ENCODE measurements at regions not wholly inside any gene's neighbourhood (a gene's known extent, or its start where the extent isn't known, plus 50 kb on each side); places are given as distances from the start of the nearest gene placed in this dataset.
A peak's percentile ranks its signal among the peaks of the same experiment; 100 is the strongest.

GRCh38 chr4:156173486-156173885 is 219.8 kb upstream of the CTSO start:
- Histone ChIP-seq H3K4me3 (ENCODE audit: control insufficient read depth in 1 of 7, extremely low read depth in 1 of 7, insufficient read depth in 4 of 7, low read depth in 2 of 7, low read length in 6 of 7) (no peak overlapping the region), H3K27ac (ENCODE audit: insufficient read depth in 1 of 2, low read depth in 1 of 2, low read length in 2 of 2, poor library complexity in 1 of 2, severe bottlenecking in 2 of 2) (no peak overlapping the region), H3K4me1 (ENCODE audit: control extremely low read depth in 1 of 4, control insufficient read depth in 4 of 4, insufficient read depth in 4 of 4, low read length in 3 of 4) (no peaks in the 10 kb centered on the region), H3K36me3 (ENCODE audit: control insufficient read depth in 4 of 4, insufficient read depth in 4 of 4, low read length in 3 of 4) (no peaks in the 10 kb centered on the region), H3K9me3 (ENCODE audit: control extremely low read depth in 1 of 5, control insufficient read depth in 4 of 5, insufficient read depth in 2 of 5, low read depth in 1 of 5, low read length in 4 of 5) (peaks cover 0 to 3% (median 0%) of the 10 kb centered on the region in 5 experiments), H3K27me3 (replicated peaks in 2 of 5; ENCODE audit: control insufficient read depth in 4 of 5, insufficient read depth in 5 of 5, low read length in 4 of 5) (no peaks in the 10 kb centered on the region)
- no peak for DNase-seq
- ChIA-PET CTCF (interaction anchor here (1.2 kb wide), 1 partner anchor 16 kb away, joined by 3 read pairs; no protein-coding TSS in a partner anchor), POLR2A (no interaction called here)

DNA sequence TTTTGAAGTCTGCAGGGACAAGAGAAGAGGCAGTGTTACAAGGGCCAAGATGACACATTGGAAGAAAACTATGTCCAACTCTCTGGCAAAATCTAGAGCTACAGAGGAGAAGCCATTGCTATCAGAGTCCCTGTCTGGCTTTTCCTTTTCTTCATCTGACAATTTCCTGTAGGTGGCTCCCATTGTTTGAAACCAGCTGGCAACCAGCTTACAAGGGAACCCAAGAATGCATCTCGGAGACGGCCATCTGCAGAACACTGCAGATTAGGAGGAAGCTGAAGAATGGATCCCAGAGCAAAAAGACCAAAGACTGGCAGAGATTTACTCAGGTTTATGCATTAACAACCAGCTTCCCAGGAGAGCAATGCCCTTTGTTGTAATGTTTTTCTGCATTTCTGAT is 216.2 kb upstream of the CTSO start:
- ChIA-PET POLR2A (no interaction called here), CTCF (interaction anchor here (0.7 to 2.0 kb wide), 8 partner anchors 16 to 875 kb away, joined by 3 to 6 read pairs (median 3); partner anchors contain the start of gene CTSO)
- peaks cover 0 to 4% (median 0%) of the 10 kb centered on the region in 4 experiments for H3K4me1 ChIP-seq (ENCODE audit: control extremely low read depth in 1 of 4, control insufficient read depth in 4 of 4, insufficient read depth in 4 of 4, low read length in 3 of 4)
- WGBS (ENCODE audit: insufficient coverage): 86% methylated on average over 2 of the region's 2 CpGs
- DNase-seq: no peak
- no peak overlapping the region for H3K27ac ChIP-seq (ENCODE audit: insufficient read depth in 1 of 2, low read depth in 1 of 2, low read length in 2 of 2, poor library complexity in 1 of 2, severe bottlenecking in 2 of 2)
- peaks cover 0 to 1% (median 0%) of the 10 kb centered on the region in 5 experiments for H3K9me3 ChIP-seq (ENCODE audit: control extremely low read depth in 1 of 5, control insufficient read depth in 4 of 5, insufficient read depth in 2 of 5, low read depth in 1 of 5, low read length in 4 of 5)
- no peaks in the 10 kb centered on the region for H3K27me3 ChIP-seq (replicated peaks in 2 of 5; ENCODE audit: control insufficient read depth in 4 of 5, insufficient read depth in 5 of 5, low read length in 4 of 5)
- no peak overlapping the region for H3K4me3 ChIP-seq (ENCODE audit: control insufficient read depth in 1 of 7, extremely low read depth in 1 of 7, insufficient read depth in 4 of 7, low read depth in 2 of 7, low read length in 6 of 7)
- no peaks in the 10 kb centered on the region for H3K36me3 ChIP-seq (ENCODE audit: control insufficient read depth in 4 of 4, insufficient read depth in 4 of 4, low read length in 3 of 4)

GRCh38 chr4:156169011-156169410 is 215.3 kb upstream of the CTSO start:
- Histone ChIP-seq H3K4me1 (ENCODE audit: control extremely low read depth in 1 of 4, control insufficient read depth in 4 of 4, insufficient read depth in 4 of 4, low read length in 3 of 4) (peaks cover 0 to 4% (median 0%) of the 10 kb centered on the region in 4 experiments), H3K9me3 (ENCODE audit: control extremely low read depth in 1 of 5, control insufficient read depth in 4 of 5, insufficient read depth in 2 of 5, low read depth in 1 of 5, low read length in 4 of 5) (no peaks in the 10 kb centered on the region), H3K36me3 (ENCODE audit: control insufficient read depth in 4 of 4, insufficient read depth in 4 of 4, low read length in 3 of 4) (no peaks in the 10 kb centered on the region), H3K27me3 (replicated peaks in 2 of 5; ENCODE audit: control insufficient read depth in 4 of 5, insufficient read depth in 5 of 5, low read length in 4 of 5) (no peaks in the 10 kb centered on the region), H3K27ac (ENCODE audit: insufficient read depth in 1 of 2, low read depth in 1 of 2, low read length in 2 of 2, poor library complexity in 1 of 2, severe bottlenecking in 2 of 2) (no peak overlapping the region), H3K4me3 (ENCODE audit: control insufficient read depth in 1 of 7, extremely low read depth in 1 of 7, insufficient read depth in 4 of 7, low read depth in 2 of 7, low read length in 6 of 7) (no peak overlapping the region)
- 55% methylated on average over 3 of the region's 3 CpGs for WGBS (ENCODE audit: insufficient coverage)
- ChIA-PET POLR2A (no interaction called here), CTCF (interaction anchor here (0.7 to 2.1 kb wide), 7 partner anchors 17 to 876 kb away, joined by 3 to 6 read pairs (median 4); partner anchors contain the start of gene CTSO)
- peak; percentile 20 to 67 (median 57) for DNase-seq

GRCh38 chr4:156168288-156168687 is 214.6 kb upstream of the CTSO start:
- H3K36me3 ChIP-seq (ENCODE audit: control insufficient read depth in 4 of 4, insufficient read depth in 4 of 4, low read length in 3 of 4): no peaks in the 10 kb centered on the region
- WGBS (ENCODE audit: insufficient coverage): 83% methylated on average over 1 of the region's 1 CpG
- H3K27me3 ChIP-seq (replicated peaks in 2 of 5; ENCODE audit: control insufficient read depth in 4 of 5, insufficient read depth in 5 of 5, low read length in 4 of 5): no peaks in the 10 kb centered on the region
- ChIA-PET CTCF (interaction anchor here (0.6 to 2.1 kb wide), 5 partner anchors 16 to 800 kb away, joined by 3 to 6 read pairs (median 4); no protein-coding TSS in a partner anchor), POLR2A (no interaction called here)
- no peaks in the 10 kb centered on the region for H3K9me3 ChIP-seq (ENCODE audit: control extremely low read depth in 1 of 5, control insufficient read depth in 4 of 5, insufficient read depth in 2 of 5, low read depth in 1 of 5, low read length in 4 of 5)
- DNase-seq: no peak
- no peak overlapping the region for H3K27ac ChIP-seq (ENCODE audit: insufficient read depth in 1 of 2, low read depth in 1 of 2, low read length in 2 of 2, poor library complexity in 1 of 2, severe bottlenecking in 2 of 2)
- no peak overlapping the region for H3K4me3 ChIP-seq (ENCODE audit: control insufficient read depth in 1 of 7, extremely low read depth in 1 of 7, insufficient read depth in 4 of 7, low read depth in 2 of 7, low read length in 6 of 7)
- H3K4me1 ChIP-seq (ENCODE audit: control extremely low read depth in 1 of 4, control insufficient read depth in 4 of 4, insufficient read depth in 4 of 4, low read length in 3 of 4): peaks cover 0 to 4% (median 0%) of the 10 kb centered on the region in 4 experiments

- CTCF ChIA-PET: no interaction called here
- no peak for DNase-seq
- no peaks in the 10 kb centered on the region for H3K27me3 ChIP-seq (replicated peaks in 2 of 5; ENCODE audit: control insufficient read depth in 4 of 5, insufficient read depth in 5 of 5, low read length in 4 of 5)
- no peaks in the 10 kb centered on the region for H3K36me3 ChIP-seq (ENCODE audit: control insufficient read depth in 4 of 4, insufficient read depth in 4 of 4, low read length in 3 of 4)
- H3K4me1 ChIP-seq (ENCODE audit: control extremely low read depth in 1 of 4, control insufficient read depth in 4 of 4, insufficient read depth in 4 of 4, low read length in 3 of 4): no peaks in the 10 kb centered on the region
- no peaks in the 10 kb centered on the region for H3K9me3 ChIP-seq (ENCODE audit: control extremely low read depth in 1 of 5, control insufficient read depth in 4 of 5, insufficient read depth in 2 of 5, low read depth in 1 of 5, low read length in 4 of 5)
- H3K27ac ChIP-seq (ENCODE audit: insufficient read depth in 1 of 2, low read depth in 1 of 2, low read length in 2 of 2, poor library complexity in 1 of 2, severe bottlenecking in 2 of 2): no peak overlapping the region
- POLR2A ChIA-PET: no interaction called here
- no peak overlapping the region for H3K4me3 ChIP-seq (ENCODE audit: control insufficient read depth in 1 of 7, extremely low read depth in 1 of 7, insufficient read depth in 4 of 7, low read depth in 2 of 7, low read length in 6 of 7)
Measured at GRCh38 chr4:156158747-156159146, 205.1 kb upstream of the CTSO start.

DNA sequence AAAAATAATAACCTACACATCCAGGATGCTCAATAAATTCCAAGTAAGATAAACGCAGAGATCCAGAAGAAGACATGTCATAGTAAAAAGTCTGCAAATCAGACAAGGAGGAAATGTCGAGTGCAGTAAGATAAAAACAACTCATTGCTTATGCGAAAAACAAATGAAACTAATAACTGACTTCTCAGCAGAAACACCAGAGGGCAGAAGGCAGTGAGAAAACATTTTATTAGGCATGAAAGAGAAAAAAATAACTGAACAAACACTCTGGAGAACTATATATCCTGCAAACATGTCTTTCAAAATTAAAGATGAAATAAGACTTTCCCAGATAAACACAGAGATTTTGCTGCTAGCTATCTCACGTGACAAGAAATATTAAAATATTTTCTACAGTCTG is 201.3 kb upstream of the CTSO start:
- Histone ChIP-seq H3K4me1 (ENCODE audit: control extremely low read depth in 1 of 4, control insufficient read depth in 4 of 4, insufficient read depth in 4 of 4, low read length in 3 of 4) (no peaks in the 10 kb centered on the region), H3K4me3 (ENCODE audit: control insufficient read depth in 1 of 7, extremely low read depth in 1 of 7, insufficient read depth in 4 of 7, low read depth in 2 of 7, low read length in 6 of 7) (no peak overlapping the region), H3K36me3 (ENCODE audit: control insufficient read depth in 4 of 4, insufficient read depth in 4 of 4, low read length in 3 of 4) (no peaks in the 10 kb centered on the region), H3K27me3 (replicated peaks in 2 of 5; ENCODE audit: control insufficient read depth in 4 of 5, insufficient read depth in 5 of 5, low read length in 4 of 5) (no peaks in the 10 kb centered on the region), H3K27ac (ENCODE audit: insufficient read depth in 1 of 2, low read depth in 1 of 2, low read length in 2 of 2, poor library complexity in 1 of 2, severe bottlenecking in 2 of 2) (no peak overlapping the region), H3K9me3 (ENCODE audit: control extremely low read depth in 1 of 5, control insufficient read depth in 4 of 5, insufficient read depth in 2 of 5, low read depth in 1 of 5, low read length in 4 of 5) (no peaks in the 10 kb centered on the region)
- peak in 1 of 3 donors; percentile 4 for DNase-seq
- ChIA-PET POLR2A (no interaction called here), CTCF (no interaction called here)
- WGBS (ENCODE audit: insufficient coverage): no CpG with 5 or more reads among the region's 4 CpGs

GRCh38 chr4:156146571-156146970 is 192.9 kb upstream of the CTSO start:
- WGBS (ENCODE audit: insufficient coverage): no CpG with 5 or more reads among the region's 2 CpGs
- no peak for DNase-seq
- ChIA-PET POLR2A (no interaction called here), CTCF (interaction anchor here (0.6 kb wide), 2 partner anchors 766 to 1763 kb away, joined by 3 read pairs; no protein-coding TSS in a partner anchor)
- Histone ChIP-seq H3K27me3 (replicated peaks in 2 of 5; ENCODE audit: control insufficient read depth in 4 of 5, insufficient read depth in 5 of 5, low read length in 4 of 5) (no peaks in the 10 kb centered on the region), H3K9me3 (ENCODE audit: control extremely low read depth in 1 of 5, control insufficient read depth in 4 of 5, insufficient read depth in 2 of 5, low read depth in 1 of 5, low read length in 4 of 5) (no peaks in the 10 kb centered on the region), H3K4me3 (ENCODE audit: control insufficient read depth in 1 of 7, extremely low read depth in 1 of 7, insufficient read depth in 4 of 7, low read depth in 2 of 7, low read length in 6 of 7) (no peak overlapping the region), H3K27ac (ENCODE audit: insufficient read depth in 1 of 2, low read depth in 1 of 2, low read length in 2 of 2, poor library complexity in 1 of 2, severe bottlenecking in 2 of 2) (no peak overlapping the region), H3K36me3 (ENCODE audit: control insufficient read depth in 4 of 4, insufficient read depth in 4 of 4, low read length in 3 of 4) (no peaks in the 10 kb centered on the region), H3K4me1 (ENCODE audit: control extremely low read depth in 1 of 4, control insufficient read depth in 4 of 4, insufficient read depth in 4 of 4, low read length in 3 of 4) (no peaks in the 10 kb centered on the region)
